GM12878 (cell line): ENCODE measurements at regions not wholly inside any gene's neighbourhood (a gene's known extent, or its start where the extent isn't known, plus 50 kb on each side); places are given as distances from the start of the nearest gene placed in this dataset.

Experiments
- ATAC-seq: fragments of 200-7000 bp; cut with Tn5 transposase; 3 replicates; pipeline ENCODE4 v1.9.1; 2020; ENCODE audit warnings: mild to moderate bottlenecking, moderate library complexity
- BruUV-seq: library from RNA; stranded (reverse); fragments of 400-500 nt; replicated peaks from 2 replicates; lab custom pipeline; 2021; lab: Mats Ljungman, UMichigan
- CTCF ChIA-PET: fragments of 300-600 bp; sonication (Branson Sonifier 250); formaldehyde crosslinking; extraction: SDS; loops from one replicate; lab custom pipeline; 2021; ENCODE audit warnings: inconsistent platforms; lab: Yijun Ruan, JAX
- POLR2A ChIA-PET: fragments of 350-600 bp; formaldehyde crosslinking; extraction: SDS; loops from one replicate; lab custom pipeline; 2021; ENCODE audit warnings: inconsistent platforms; lab: Charles Lee
- RAD21 ChIA-PET: fragments of 300-600 bp; sonication (Branson Sonifier 250); formaldehyde crosslinking; loops from one replicate; lab custom pipeline; 2023; ENCODE audit warnings: antibody characterized with exemption; ENCODE audit not compliant: unreplicated experiment; lab: Charles Lee
- SMC1A ChIA-PET: fragments of 300-600 bp; sonication (Branson Sonifier 250); formaldehyde crosslinking; loops from one replicate; lab custom pipeline; 2023; ENCODE audit not compliant: unreplicated experiment, uncharacterized antibody; lab: Charles Lee
- DNase-seq: peaks from one replicate; pipeline ENCODE4 v3.0.0-alpha.2; 2011; ENCODE audit warnings: low read depth, low spot score
- FAIRE-seq: peaks from 3 replicates; lab custom pipeline; 2011; peaks lifted over from hg19 to GRCh38; lab: Jason Lieb, UNC
- H2AFZ ChIP-seq: 2 replicates; pipeline ENCODE4 v1.6.0; 2011; ENCODE audit warnings: low read depth, low read length, control low read depth; ENCODE audit not compliant: control insufficient read depth
- H3K27ac ChIP-seq: 2 replicates; pipeline ENCODE4 v1.5.1; 2011; ENCODE audit warnings: control low read depth; ENCODE audit not compliant: control insufficient read depth, insufficient read depth
- H3K27me3 ChIP-seq, 2 experiments: replicated peaks in 1 of 2; 2 replicates each; pipeline versions ENCODE4 v1.6.0 to v1.6.1; 2011; ENCODE audit warnings: low read length in 1 of 2; ENCODE audit not compliant: control insufficient read depth in 2 of 2, insufficient read depth in 2 of 2
- H3K36me3 ChIP-seq, 2 experiments: 2 replicates each; pipeline ENCODE4 v1.5.1; 2011; ENCODE audit warnings: low read length in 1 of 2; ENCODE audit not compliant: control insufficient read depth in 2 of 2, insufficient read depth in 2 of 2
- H3K4me1 ChIP-seq: 2 replicates; pipeline ENCODE4 v1.6.1; 2011; ENCODE audit warnings: mild to moderate bottlenecking, low read length, moderate library complexity, mixed read lengths; ENCODE audit not compliant: control insufficient read depth, insufficient read depth
- H3K4me2 ChIP-seq: 2 replicates; pipeline ENCODE4 v1.6.0; 2011; ENCODE audit warnings: control low read depth; ENCODE audit not compliant: control insufficient read depth, insufficient read depth
- H3K4me3 ChIP-seq: fragments of 200-600 bp; sonication (generic); 2 replicates; pipeline ENCODE4 v1.5.1; 2016
- H3K79me2 ChIP-seq: 2 replicates; pipeline ENCODE4 v1.6.0; 2011; ENCODE audit warnings: low read length; ENCODE audit not compliant: control insufficient read depth, insufficient read depth
- H3K9ac ChIP-seq: 2 replicates; pipeline ENCODE4 v1.8.0; 2011; ENCODE audit warnings: low read length, control low read depth, mixed read lengths; ENCODE audit not compliant: control insufficient read depth, insufficient read depth
- H3K9me3 ChIP-seq: replicated peaks from 3 replicates; pipeline ENCODE4 v1.5.1; 2011; ENCODE audit warnings: mild to moderate bottlenecking, low read length; ENCODE audit not compliant: control insufficient read depth, insufficient read depth
- H4K20me1 ChIP-seq: 2 replicates; pipeline ENCODE4 v1.6.0; 2011; ENCODE audit not compliant: control insufficient read depth, insufficient read depth
- ATF7 ChIP-seq: fragments of 450-650 bp; IDR thresholded peaks from 2 replicates; pipeline ENCODE4 v1.6.1; 2016; ENCODE audit warnings: low read depth, mild to moderate bottlenecking
- BRCA1 ChIP-seq: IDR thresholded peaks from 2 replicates; pipeline ENCODE4 v1.6.1; 2011; ENCODE audit warnings: low read depth, low read length, improper control_type of control experiment
- CBFB ChIP-seq: IDR thresholded peaks from 2 replicates; pipeline ENCODE4 v1.6.1; 2016; ENCODE audit warnings: antibody characterized with exemption, low read depth
- CBX5 ChIP-seq: sonication (generic); IDR thresholded peaks from 2 replicates; pipeline ENCODE4 v1.6.1; 2016; ENCODE audit warnings: low read depth, moderate library complexity, mild to moderate bottlenecking, inconsistent platforms
- CREB1 ChIP-seq: IDR thresholded peaks from 2 replicates; pipeline ENCODE4 v1.6.1; 2012; ENCODE audit warnings: low read depth, mild to moderate bottlenecking, inconsistent platforms
- E2F4 ChIP-seq: IDR thresholded peaks from 2 replicates; pipeline ENCODE4 v1.6.1; 2012; ENCODE audit warnings: low read depth, low read length, improper control_type of control experiment
- ELK1 ChIP-seq: IDR thresholded peaks from 2 replicates; pipeline ENCODE4 v1.6.1; 2012; ENCODE audit warnings: low read depth, low read length, improper control_type of control experiment
- FOS ChIP-seq: IDR thresholded peaks from 3 replicates; pipeline ENCODE4 v1.6.1; 2011; ENCODE audit warnings: borderline replicate concordance; ENCODE audit not compliant: insufficient read length; ENCODE audit errors: extremely low read depth
- FOXM1 ChIP-seq: IDR thresholded peaks from 2 replicates; pipeline ENCODE4 v1.6.1; 2012; ENCODE audit warnings: low read depth, mild to moderate bottlenecking, inconsistent platforms, low read length, moderate library complexity
- HDAC2 ChIP-seq: fragments of 200-600 bp; sonication (generic); IDR thresholded peaks from 2 replicates; pipeline ENCODE4 v1.6.1; 2017
- KLF5 ChIP-seq: fragments of 450-650 bp; IDR thresholded peaks from 2 replicates; pipeline ENCODE4 v1.6.1; 2014; ENCODE audit warnings: mild to moderate bottlenecking; ENCODE audit not compliant: partially characterized antibody
- NFYB ChIP-seq: IDR thresholded peaks from 2 replicates; pipeline ENCODE4 v1.6.1; 2011; ENCODE audit warnings: low read depth, mild to moderate bottlenecking, low read length, improper control_type of control experiment, moderate library complexity; ENCODE audit not compliant: insufficient read depth
- NR2F1 ChIP-seq: fragments of 450-650 bp; conservative IDR thresholded peaks from 2 replicates; pipeline ENCODE4 v1.6.1; 2017; ENCODE audit warnings: mild to moderate bottlenecking
- SMARCA5 ChIP-seq: fragments of 450-650 bp; IDR thresholded peaks from 2 replicates; pipeline ENCODE4 v1.6.1; 2017; ENCODE audit warnings: mild to moderate bottlenecking
- SREBF1 ChIP-seq: IDR thresholded peaks from 2 replicates; pipeline ENCODE4 v1.6.1; 2012; ENCODE audit warnings: mild to moderate bottlenecking, low read length
- SREBF2 ChIP-seq: IDR thresholded peaks from 2 replicates; pipeline ENCODE4 v1.6.1; 2012; ENCODE audit warnings: mild to moderate bottlenecking, low read length
- SRF ChIP-seq, 2 experiments: IDR thresholded peaks; 2 replicates each; pipeline ENCODE4 v1.6.1; 2011; ENCODE audit warnings: low read depth in 2 of 2, low read length in 2 of 2, mild to moderate bottlenecking in 1 of 2, moderate library complexity in 1 of 2
- TARDBP ChIP-seq: IDR thresholded peaks from 2 replicates; pipeline ENCODE4 v1.6.1; 2016; ENCODE audit warnings: borderline replicate concordance
- TCF3 ChIP-seq: IDR thresholded peaks from 2 replicates; pipeline ENCODE4 v1.6.1; 2012; ENCODE audit warnings: low read depth, mild to moderate bottlenecking, low read length, borderline replicate concordance; ENCODE audit not compliant: insufficient read depth
- ZNF274 ChIP-seq: IDR thresholded peaks from one replicate; pipeline ENCODE4 v1.8.0; 2011; ENCODE audit not compliant: insufficient read length, insufficient read depth
- WGBS: methylation state at CpG from one replicate; pipeline ENCODE4 v1.1.6; 2016; ENCODE audit warnings: low lambda C conversion rate; ENCODE audit not compliant: insufficient replicate concordance, insufficient coverage; ENCODE audit errors: missing lambda C conversion rate; 5-methylcytosine and 5-hydroxymethylcytosine counted together
- in situ Hi-C: fragments of 300-500 bp; cut with MboI; formaldehyde crosslinking; loops from 9 replicates; pipeline ENCODE4 v1.14.3; 2018; ENCODE audit warnings: mixed read lengths
- intact Hi-C: fragments of 100-400 bp; cut with micrococcal nuclease; formaldehyde crosslinking; loops from one replicate; pipeline ENCODE4 v1.14.2; 2022; ENCODE audit not compliant: unreplicated experiment

GRCh38 chr9:90983394-90983793, 181.8 kb downstream of the SYK start:
- no peak overlapping the region for H3K4me3 ChIP-seq
- no peak for DNase-seq
- no peaks in the 10 kb centered on the region for H3K79me2 ChIP-seq
- no peak overlapping the region for H3K9ac ChIP-seq
- no peak for TF ChIP-seq NFYB
- TF ChIP-seq ZNF274: no peak
- TF ChIP-seq KLF5: no peak
- no peak for TF ChIP-seq ATF7
- no peak for TF ChIP-seq SREBF2
- TF ChIP-seq CREB1: no peak
- TF ChIP-seq CBFB: no peak
- TF ChIP-seq TCF3: no peak
- TF ChIP-seq, all 136 proteins: peak for 0
- ChIA-PET RAD21 (no interaction called here), POLR2A (no interaction called here), CTCF (no interaction called here), SMC1A (no interaction called here)
- WGBS: 25% methylated on average over 3 of the region's 3 CpGs
- Histone ChIP-seq H3K27ac (no peak overlapping the region), H3K4me2 (no peak overlapping the region), H3K9me3 (no peaks in the 10 kb centered on the region), H2AFZ (no peak overlapping the region), H3K27me3 (peaks cover 0 to 3% of the 10 kb centered on the region in 2 experiments; a peak in 1 of 4 replicates), H3K4me1 (no peaks in the 10 kb centered on the region), H3K36me3 (no peaks in the 10 kb centered on the region), H4K20me1 (no peaks in the 10 kb centered on the region)
- ATAC-seq: no peak
- intact Hi-C loops: loop anchor here (10.0 kb wide), 1 partner anchor 61 kb away; no protein-coding TSS in a partner anchor
- in situ Hi-C loops: no loop called here
- no peak for FAIRE-seq
- no TSS peak for BruUV-seq

GRCh38 chr9:90985631-90986030, 184.0 kb downstream of the SYK start:
- H3K9ac ChIP-seq: no peak overlapping the region
- ChIA-PET CTCF (interaction anchor here (0.6 to 1.6 kb wide), 2 partner anchors 12 to 440 kb away, joined by 3 to 5 read pairs; no protein-coding TSS in a partner anchor), SMC1A (interaction anchor here (0.6 kb wide), 1 partner anchor 282 kb away, joined by 3 read pairs; no protein-coding TSS in a partner anchor), POLR2A (no interaction called here), RAD21 (interaction anchor here (1.1 kb wide), 1 partner anchor 447 kb away, joined by 4 read pairs; no protein-coding TSS in a partner anchor)
- no peak overlapping the region for H3K27ac ChIP-seq
- DNase-seq: no peak
- BruUV-seq: no TSS peak
- H3K79me2 ChIP-seq: no peaks in the 10 kb centered on the region
- no peaks in the 10 kb centered on the region for H3K4me1 ChIP-seq
- H3K9me3 ChIP-seq: no peaks in the 10 kb centered on the region
- 90% methylated on average over 3 of the region's 3 CpGs for WGBS
- in situ Hi-C loops: no loop called here
- H3K4me2 ChIP-seq: no peak overlapping the region
- H3K27me3 ChIP-seq: no peaks in the 10 kb centered on the region
- no peaks in the 10 kb centered on the region for H3K36me3 ChIP-seq
- TF ChIP-seq SMARCA5 (no peak), FOS (no peak), HDAC2 (no peak), CBX5 (no peak), E2F4 (no peak), TARDBP (no peak), ELK1 (no peak), FOXM1 (no peak), SREBF1 (no peak), NR2F1 (no peak), BRCA1 (no peak), SRF (IDR thresholded peaks at IDR 0.05; ENCODE audit: low read depth in 2 of 2, low read length in 2 of 2) (no peak)
- no peak for ATAC-seq
- no peak overlapping the region for H3K4me3 ChIP-seq
- no peak overlapping the region for H2AFZ ChIP-seq
- FAIRE-seq: no peak
- intact Hi-C loops: loop anchor here (10.0 kb wide), 1 partner anchor 59 kb away; no protein-coding TSS in a partner anchor
- no peaks in the 10 kb centered on the region for H4K20me1 ChIP-seq
